NOMO-1 (cell line): ENCODE measurements at regions not wholly inside any gene's neighbourhood (a gene's known extent, or its start where the extent isn't known, plus 50 kb on each side); places are given as distances from the start of the nearest gene placed in this dataset.
"Not testable (repeated sequence)": the region's sequence is repeated elsewhere in the genome, so short reads cannot be mapped to it uniquely, and the experiment has no call there.

Source experiments
- DNase-seq, 2 experiments: peaks; one replicate each; lab custom pipeline; 2025; ENCODE audit not compliant: unreplicated experiment in 2 of 2; lab: John Stamatoyannopoulos, UW

- DNase-seq: no peak
These were observed 117.8 kb upstream of the TMTC1 start for GRCh38 chr12:29901585-29901984.

- no peak for DNase-seq
These were observed 115.6 kb upstream of the TMTC1 start for GRCh38 chr12:29899212-29899931.

GRCh38 chr12:29895966-29896365 lies 112.2 kb upstream of the TMTC1 start:
- no peak for DNase-seq

- DNase-seq: no peak
These were observed 109.3 kb upstream of the TMTC1 start for GRCh38 chr12:29893002-29893401.

GRCh38 chr12:29891792-29892191 lies 108.0 kb upstream of the TMTC1 start:
- DNase-seq: no peak

GRCh38 chr12:29889737-29890136 lies 106.0 kb upstream of the TMTC1 start:
- peak in 1 of 2 experiments; percentile 24 for DNase-seq

GRCh38 chr12:29888777-29889176 lies 105.0 kb upstream of the TMTC1 start:
- DNase-seq: no peak

- DNase-seq: not testable (repeated sequence)
These were observed 101.2 kb upstream of the TMTC1 start for GRCh38 chr12:29884957-29885356.

GRCh38 chr12:29883941-29884554 lies 100.3 kb upstream of the TMTC1 start:
- DNase-seq: no peak

GRCh38 chr12:29883525-29883924 lies 99.8 kb upstream of the TMTC1 start:
- DNase-seq: no peak

GRCh38 chr12:29882846-29883245 lies 99.1 kb upstream of the TMTC1 start:
- DNase-seq: no peak

- DNase-seq: no peak
These were observed 97.2 kb upstream of the TMTC1 start for GRCh38 chr12:29880987-29881386.

- DNase-seq: no peak
These were observed 96.0 kb upstream of the TMTC1 start for GRCh38 chr12:29879606-29880308.

GRCh38 chr12:29869946-29870345 lies 86.2 kb upstream of the TMTC1 start:
- DNase-seq: no peak

GRCh38 chr12:29867823-29868222 lies 84.1 kb upstream of the TMTC1 start:
- no peak for DNase-seq

- DNase-seq: no peak
These were observed 79.9 kb upstream of the TMTC1 start for GRCh38 chr12:29863665-29864064.

- DNase-seq: no peak
These were observed 74.6 kb upstream of the TMTC1 start for GRCh38 chr12:29858270-29858786.

GRCh38 chr12:29847246-29847645 lies 63.5 kb upstream of the TMTC1 start:
- no peak for DNase-seq

GRCh38 chr12:29844667-29845066 lies 60.9 kb upstream of the TMTC1 start:
- DNase-seq: no peak

- no peak for DNase-seq
These were observed 59.3 kb upstream of the TMTC1 start for GRCh38 chr12:29843036-29843435.

GRCh38 chr12:29838768-29839167 lies 55.0 kb upstream of the TMTC1 start:
- no peak for DNase-seq
